Epithelial cell of proximal tubule (primary cell): ENCODE measurements at regions not wholly inside any gene's neighbourhood (a gene's known extent, or its start where the extent isn't known, plus 50 kb on each side); places are given as distances from the start of the nearest gene placed in this dataset.
"Not testable (repeated sequence)": the region's sequence is repeated elsewhere in the genome, so short reads cannot be mapped to it uniquely, and the experiment has no call there.

Experiments used
- DNase-seq: peaks from one replicate; pipeline ENCODE4 v3.0.0-alpha.2; 2011; ENCODE audit warnings: low read depth
- H3K4me3 ChIP-seq: 2 replicates; pipeline ENCODE4 v1.5.1; 2011; ENCODE audit warnings: low read depth, mild to moderate bottlenecking, low read length
- TF ChIP-seq, protein P1 (sequence below): conservative IDR thresholded peaks from 2 replicates; pipeline ENCODE4 v1.5.1; 2012; ENCODE audit warnings: low read depth, mild to moderate bottlenecking, low read length

DNA sequence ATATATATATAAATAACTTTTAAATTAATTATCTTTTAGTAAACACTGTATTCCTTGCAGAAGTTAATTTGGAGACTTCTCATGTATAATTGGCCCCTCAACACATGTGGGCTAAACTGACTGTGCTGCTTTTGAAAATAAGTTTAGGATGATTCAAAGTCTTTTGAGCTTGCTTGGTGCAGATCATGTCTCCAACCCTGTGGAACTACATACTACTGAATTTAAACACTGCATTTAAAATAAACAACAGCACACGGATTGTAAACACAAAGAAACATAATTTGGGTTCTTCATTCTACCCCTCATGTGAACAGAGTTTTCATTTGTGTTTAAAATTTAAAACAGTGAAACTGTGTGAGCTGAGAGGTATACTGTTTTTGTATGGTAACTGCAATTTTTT, 167.7 kb downstream of the DDX1 start:
- TF ChIP-seq, protein P1, sequence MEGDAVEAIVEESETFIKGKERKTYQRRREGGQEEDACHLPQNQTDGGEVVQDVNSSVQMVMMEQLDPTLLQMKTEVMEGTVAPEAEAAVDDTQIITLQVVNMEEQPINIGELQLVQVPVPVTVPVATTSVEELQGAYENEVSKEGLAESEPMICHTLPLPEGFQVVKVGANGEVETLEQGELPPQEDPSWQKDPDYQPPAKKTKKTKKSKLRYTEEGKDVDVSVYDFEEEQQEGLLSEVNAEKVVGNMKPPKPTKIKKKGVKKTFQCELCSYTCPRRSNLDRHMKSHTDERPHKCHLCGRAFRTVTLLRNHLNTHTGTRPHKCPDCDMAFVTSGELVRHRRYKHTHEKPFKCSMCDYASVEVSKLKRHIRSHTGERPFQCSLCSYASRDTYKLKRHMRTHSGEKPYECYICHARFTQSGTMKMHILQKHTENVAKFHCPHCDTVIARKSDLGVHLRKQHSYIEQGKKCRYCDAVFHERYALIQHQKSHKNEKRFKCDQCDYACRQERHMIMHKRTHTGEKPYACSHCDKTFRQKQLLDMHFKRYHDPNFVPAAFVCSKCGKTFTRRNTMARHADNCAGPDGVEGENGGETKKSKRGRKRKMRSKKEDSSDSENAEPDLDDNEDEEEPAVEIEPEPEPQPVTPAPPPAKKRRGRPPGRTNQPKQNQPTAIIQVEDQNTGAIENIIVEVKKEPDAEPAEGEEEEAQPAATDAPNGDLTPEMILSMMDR, result no peak
- no peak for DNase-seq
- no peak overlapping the region for H3K4me3 ChIP-seq

DNA sequence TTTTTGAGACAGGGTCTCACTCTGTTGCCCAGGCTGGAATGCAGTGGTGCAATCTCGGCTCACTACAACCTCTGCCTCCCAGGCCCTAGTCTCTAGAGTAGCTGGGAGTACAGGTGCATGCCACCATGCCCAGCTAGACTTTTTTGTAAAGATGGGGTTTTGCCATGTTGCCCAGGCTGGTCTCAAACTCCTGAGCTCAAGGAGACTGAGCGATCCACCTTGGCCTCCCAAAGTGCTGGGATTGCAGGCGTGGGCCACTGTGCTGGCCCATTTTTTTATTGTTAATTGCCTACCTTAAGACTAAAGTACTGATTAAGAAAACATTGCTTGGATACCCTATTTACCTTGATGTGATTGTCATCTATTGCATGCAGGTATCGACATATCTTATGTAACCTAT, 168.1 kb downstream of the DDX1 start:
- not testable (repeated sequence) for DNase-seq, H3K4me3 ChIP-seq

DNA sequence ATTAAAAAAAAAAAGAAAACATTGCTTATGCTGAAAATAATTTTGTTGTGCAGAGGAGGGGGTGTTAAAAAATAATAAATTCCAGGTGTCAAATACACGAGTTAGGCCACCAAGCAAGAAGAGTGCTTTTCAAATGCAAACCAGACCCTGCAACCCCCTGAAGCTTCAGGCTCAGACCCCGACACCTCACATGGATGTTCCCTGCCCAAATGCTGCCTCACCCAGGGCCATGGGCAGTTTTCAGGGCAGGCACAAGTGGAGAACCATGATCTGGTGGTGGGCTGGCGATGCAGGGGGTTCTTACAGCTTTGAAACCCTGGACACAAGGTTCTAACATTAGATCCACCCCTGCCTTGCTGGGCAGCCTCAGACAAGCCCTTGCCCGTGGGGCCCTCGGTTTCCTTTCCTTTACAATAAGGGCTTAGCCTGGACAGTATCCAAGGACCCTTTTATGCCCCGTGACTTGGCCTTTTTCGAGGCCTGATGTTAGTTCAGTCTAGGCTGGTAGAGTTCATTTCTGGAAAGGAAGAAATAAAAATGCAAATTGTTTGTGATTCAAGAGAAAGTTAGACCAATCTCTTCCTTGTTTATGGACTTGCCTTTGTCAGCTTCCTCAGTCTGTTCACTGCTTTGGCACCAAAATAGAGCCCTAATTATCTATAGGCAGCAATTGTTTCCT, 168.7 kb downstream of the DDX1 start:
- no peak overlapping the region for H3K4me3 ChIP-seq
- TF ChIP-seq, protein P1, result no peak
- DNase-seq, result no peak

DNA sequence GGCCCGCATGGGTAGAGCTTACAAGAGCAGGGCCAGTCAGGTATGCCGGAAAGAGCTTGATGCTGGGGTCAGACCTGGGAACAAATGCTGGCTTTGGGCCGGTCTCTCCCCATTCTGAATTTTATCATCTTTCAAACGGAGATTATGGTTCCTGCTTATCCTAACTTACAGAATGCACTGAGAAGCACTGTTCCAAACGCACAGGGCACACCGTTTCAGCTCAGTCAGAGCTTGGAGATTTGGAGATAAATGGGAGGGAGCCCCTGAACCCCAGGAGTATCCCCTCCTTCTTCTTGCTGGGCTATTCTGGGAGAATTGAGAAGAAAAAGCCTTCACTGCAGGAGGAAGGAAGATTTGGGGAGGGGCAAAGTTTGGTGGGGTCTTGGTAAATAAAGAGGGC, 169.4 kb downstream of the DDX1 start:
- no peak for DNase-seq
- TF ChIP-seq, protein P1, result no peak
- H3K4me3 ChIP-seq, result no peak overlapping the region

DNA sequence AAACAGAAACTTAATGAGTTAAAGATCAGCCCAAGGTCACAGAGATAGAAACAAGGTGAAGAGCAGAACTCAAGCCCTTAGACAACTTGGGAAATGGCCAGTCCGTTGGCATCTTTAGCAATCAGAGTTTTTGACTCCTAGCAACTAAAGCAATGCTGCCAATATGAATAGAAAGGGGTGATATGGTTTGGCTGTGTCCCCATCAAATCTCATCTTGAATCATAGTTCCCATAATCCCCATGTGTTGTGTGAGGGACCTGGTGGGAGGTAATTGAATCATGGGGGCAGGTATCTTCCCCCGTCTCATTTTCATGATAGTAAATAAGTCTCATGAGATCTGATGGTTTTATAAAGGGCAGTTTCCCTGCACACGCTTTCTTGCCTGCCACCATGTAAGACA, 170.2 kb downstream of the DDX1 start:
- H3K4me3 ChIP-seq, result no peak overlapping the region
- TF ChIP-seq, protein P1, result no peak
- DNase-seq, result no peak

DNA sequence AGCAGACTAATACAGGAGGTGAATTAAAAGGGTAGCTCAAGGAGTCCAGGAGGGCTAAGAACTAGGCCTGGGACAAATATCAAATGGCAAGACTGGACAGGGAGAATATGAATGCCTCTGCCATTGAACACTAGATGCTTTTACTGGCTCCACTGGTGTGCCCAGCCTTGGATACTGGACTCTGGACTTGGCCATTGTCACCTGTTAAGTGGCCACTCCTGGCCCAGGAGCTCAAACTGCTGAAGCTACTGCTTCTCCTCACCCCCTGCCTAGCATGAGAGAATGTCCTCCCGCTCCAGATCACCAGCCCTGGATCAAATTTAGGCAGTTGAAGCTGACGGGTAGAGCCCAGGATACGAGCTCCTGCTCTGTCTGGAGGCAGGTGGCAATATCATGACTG, 170.8 kb downstream of the DDX1 start:
- TF ChIP-seq, protein P1, result no peak
- H3K4me3 ChIP-seq, result no peak overlapping the region
- no peak for DNase-seq

DNA sequence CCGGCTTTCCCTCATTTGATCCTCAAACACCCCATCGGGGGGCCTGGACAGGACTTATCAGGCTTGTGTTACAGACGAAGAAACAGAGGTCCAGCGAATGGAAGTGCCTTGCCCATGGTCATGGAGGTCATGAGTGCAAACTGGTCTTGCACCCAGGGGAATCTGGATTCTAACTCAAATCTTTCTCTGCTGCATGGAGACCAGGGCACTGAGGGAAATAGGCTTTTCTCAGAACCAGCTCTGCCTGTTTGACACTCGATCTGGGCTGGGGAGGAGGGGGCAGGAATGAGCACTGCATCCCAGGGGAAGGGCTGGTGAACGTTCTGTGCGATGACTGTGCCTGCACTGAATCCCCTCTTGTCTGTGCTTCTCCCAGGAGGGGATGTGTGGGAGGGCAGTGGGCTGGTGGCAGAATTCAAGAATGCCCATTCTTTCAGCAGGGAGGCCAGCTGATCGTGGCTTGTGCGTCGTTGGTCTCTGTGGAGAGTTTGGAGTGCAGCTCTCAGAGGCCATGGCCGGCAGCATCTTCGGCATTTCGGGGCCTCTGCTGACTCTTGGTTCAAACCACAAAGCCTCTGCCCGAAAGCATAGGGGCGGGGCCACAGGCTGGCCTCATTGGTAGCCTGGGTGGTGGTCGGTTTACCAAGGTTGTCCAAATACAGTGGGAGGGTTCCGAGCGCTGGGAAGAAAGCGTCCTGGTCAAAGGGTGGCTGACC, 171.6 kb downstream of the DDX1 start:
- TF ChIP-seq, protein P1, result no peak

More for the DNA sequence above, 171.6 kb downstream of the DDX1 start:
- H3K4me3 ChIP-seq, result no peak overlapping the region
- no peak for DNase-seq
